Breast epithelium (tissue), 3 donors: ENCODE measurements at regions not wholly inside any gene's neighbourhood (a gene's known extent, or its start where the extent isn't known, plus 50 kb on each side); places are given as distances from the start of the nearest gene placed in this dataset.

Experiments
- POLR2A ChIP-seq: fragments of 450-650 bp; IDR thresholded peaks from one replicate; pipeline ENCODE4 v1.6.1; 2016; ENCODE audit warnings: antibody characterized with exemption, mild to moderate bottlenecking, moderate library complexity
- TF ChIP-seq, protein P1 (sequence below), 3 donors: fragments of 450-650 bp; IDR thresholded peaks; one replicate each; pipeline ENCODE4 v1.5.1; 2016 to 2017; ENCODE audit warnings: antibody characterized with exemption in 3 of 3, mild to moderate bottlenecking in 3 of 3, moderate library complexity in 3 of 3

DNA sequence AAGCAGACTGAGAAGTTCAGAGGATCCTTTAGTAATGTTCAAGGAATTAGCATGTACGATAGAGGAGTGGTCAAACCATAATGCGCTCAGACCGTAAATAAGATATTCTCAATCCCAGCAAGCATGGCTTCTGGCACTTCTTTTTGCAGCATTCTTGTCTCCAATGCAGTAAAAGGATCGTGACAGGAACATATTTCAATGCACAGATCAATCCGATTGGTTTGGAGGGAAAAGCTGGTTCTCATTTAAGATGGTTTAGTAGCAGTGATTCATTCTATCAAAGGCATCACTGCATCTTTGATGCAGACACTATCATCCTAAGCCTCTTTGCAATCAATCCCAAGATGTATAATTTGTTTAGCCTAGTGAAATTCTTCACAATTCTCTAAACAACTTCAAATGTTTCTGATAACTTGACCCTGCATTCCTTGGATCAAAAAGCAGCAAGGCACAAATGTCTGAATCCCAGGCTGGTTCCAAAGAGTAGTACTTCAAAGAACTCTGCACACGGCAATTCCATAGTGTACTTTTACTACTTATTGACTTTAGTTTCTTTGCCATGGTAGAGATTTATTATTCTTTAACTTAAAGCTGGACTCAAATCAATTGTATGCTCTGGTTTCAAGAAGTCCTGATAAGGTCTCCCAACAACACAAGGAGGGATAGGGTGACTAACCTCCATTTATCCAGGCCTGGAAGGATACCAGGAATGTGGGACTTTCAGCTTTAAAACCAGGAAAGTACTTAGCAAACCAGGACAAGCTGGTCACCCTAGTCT lies 96.8 kb upstream of the MDM1 start:
- TF ChIP-seq POLR2A = no peak
- TF ChIP-seq, protein P1, sequence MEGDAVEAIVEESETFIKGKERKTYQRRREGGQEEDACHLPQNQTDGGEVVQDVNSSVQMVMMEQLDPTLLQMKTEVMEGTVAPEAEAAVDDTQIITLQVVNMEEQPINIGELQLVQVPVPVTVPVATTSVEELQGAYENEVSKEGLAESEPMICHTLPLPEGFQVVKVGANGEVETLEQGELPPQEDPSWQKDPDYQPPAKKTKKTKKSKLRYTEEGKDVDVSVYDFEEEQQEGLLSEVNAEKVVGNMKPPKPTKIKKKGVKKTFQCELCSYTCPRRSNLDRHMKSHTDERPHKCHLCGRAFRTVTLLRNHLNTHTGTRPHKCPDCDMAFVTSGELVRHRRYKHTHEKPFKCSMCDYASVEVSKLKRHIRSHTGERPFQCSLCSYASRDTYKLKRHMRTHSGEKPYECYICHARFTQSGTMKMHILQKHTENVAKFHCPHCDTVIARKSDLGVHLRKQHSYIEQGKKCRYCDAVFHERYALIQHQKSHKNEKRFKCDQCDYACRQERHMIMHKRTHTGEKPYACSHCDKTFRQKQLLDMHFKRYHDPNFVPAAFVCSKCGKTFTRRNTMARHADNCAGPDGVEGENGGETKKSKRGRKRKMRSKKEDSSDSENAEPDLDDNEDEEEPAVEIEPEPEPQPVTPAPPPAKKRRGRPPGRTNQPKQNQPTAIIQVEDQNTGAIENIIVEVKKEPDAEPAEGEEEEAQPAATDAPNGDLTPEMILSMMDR (IDR thresholded peaks at IDR 0.05) = no peak
